GM19455 (cell line): ENCODE measurements at regions not wholly inside any gene's neighbourhood (a gene's known extent, or its start where the extent isn't known, plus 50 kb on each side); places are given as distances from the start of the nearest gene placed in this dataset.

Source experiments
- ATAC-seq: cut with Tn5 transposase; IDR thresholded peaks from one replicate; pipeline ENCODE4 v1.9.1; 2021; ENCODE audit not compliant: unreplicated experiment

DNA sequence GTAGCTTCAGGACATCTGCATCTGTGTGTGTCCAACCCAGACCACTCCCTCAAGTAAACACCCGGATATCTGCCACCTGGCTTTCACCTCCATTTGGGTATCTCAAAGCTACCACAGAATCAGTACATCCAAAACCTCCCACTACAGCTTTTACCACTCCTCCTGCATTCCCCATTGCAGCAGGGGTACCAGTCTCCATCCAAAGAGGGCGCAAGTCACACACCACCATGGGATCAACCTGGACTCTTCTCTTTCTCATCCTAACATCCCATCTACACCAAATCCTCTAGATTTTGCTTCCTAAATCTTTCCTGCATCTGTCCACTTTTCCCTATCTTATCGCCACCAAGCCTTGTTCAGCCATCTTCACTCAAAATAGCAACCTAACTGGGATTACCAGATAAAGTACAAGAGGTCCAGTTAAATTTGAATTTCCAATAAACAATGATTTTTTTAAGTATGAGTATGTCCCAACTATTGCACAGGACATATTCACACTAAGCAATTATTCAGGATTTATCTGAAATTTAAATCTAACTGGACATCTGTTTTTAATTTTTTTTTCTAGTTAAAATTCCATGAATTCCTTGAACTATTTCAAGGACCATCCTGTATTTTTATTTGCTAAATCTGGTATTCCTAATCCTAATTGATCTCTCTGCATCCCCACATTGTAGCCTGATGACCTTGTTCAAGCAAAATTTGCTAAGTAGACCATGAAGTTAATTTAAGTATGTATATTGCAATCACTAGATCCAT is 164.3 kb upstream of the MLN start:
- ATAC-seq = no peak

- ATAC-seq = no peak
Measured at GRCh38 chr6:33967265-33967767, 163.5 kb upstream of the MLN start.

DNA sequence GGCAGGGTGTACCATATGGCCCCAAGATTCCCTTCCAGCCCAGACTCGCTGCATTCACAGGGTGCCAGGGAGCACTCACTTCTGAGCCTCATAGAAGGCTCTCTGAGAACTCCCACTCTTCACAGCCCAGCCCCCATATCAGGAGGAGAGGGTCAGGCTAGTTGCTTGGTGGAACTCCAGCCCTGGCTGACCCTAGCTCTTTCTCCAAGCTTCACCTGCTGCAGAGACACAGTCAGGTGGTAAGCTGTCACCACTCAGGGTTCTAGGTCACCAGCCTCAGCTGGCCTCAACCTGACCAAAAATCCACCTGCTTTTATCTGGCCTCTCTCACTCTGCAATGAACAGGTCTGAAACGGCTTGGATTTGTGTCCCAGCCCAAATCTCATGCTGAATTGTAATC is 162.7 kb upstream of the MLN start:
- ATAC-seq = no peak

- ATAC-seq = no peak
Measured at GRCh38 chr6:33965766-33966165, 162.0 kb upstream of the MLN start.

- no peak for ATAC-seq
Measured at GRCh38 chr6:33964387-33964786, 160.6 kb upstream of the MLN start.

DNA sequence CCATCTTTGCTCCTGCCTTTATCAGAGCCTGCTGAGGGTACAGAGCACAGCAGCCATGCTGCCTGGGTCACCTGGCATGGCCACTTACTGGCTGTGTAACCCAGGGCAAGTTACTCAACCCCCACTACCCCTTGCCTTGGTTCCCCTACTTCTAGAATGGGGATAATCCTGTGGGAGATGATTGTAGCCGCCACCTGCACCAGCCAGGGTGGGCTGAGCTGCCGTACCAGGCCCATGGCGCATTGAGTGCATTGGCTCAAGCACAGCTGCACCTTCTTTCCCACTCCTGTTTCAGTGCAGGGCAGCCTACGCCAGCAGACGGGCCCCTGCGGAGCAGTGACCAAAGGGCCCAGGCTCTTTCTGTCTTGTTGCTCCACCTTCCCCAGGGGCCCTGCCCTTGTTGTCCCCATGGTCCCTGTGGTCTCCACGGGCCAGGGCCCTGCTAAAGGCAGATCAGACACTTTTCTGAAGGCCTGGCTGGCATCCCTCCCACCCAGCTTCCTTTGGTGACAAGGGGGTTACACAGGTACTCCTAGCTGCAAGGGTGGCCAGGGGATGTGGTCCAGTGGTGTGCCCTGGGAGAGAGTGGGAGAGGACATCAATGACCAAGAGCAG is 159.4 kb upstream of the MLN start:
- no peak for ATAC-seq

DNA sequence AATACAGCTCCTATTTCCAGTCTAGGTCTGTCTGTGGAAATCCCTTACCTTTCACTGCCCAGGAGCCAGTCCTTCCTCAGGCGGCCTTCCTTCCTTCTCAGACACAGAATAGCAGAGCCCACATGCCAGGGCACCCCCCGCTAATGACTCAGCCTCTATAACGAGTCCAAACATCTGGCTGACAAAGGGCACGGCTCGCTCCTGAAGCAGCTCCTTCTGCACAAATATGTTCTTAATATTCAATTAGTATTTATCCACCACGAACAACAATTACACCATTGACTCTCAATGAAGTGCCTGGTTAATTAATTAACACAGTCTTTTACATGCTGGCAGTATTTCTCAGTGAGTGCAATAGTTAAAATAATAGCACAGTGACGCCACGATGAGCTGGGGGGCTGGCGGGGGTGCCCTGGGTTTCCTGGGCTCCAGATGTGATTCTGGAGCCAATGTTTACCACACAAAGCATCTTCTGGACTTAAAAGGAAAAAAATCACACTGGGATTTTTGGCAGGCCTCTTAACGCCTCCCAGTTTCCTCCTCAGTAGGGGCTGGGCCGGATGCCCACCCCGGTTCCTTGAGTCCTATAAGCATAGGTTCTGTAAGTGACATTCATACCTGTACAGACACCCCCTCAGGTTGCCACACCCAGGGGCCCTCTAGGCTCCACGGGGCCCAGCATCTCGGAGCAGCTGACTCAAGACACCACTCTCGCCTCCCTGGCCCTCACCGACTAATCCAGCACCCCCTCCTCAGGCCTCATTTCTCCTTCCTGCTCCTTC is 158.6 kb upstream of the MLN start:
- no peak for ATAC-seq

DNA sequence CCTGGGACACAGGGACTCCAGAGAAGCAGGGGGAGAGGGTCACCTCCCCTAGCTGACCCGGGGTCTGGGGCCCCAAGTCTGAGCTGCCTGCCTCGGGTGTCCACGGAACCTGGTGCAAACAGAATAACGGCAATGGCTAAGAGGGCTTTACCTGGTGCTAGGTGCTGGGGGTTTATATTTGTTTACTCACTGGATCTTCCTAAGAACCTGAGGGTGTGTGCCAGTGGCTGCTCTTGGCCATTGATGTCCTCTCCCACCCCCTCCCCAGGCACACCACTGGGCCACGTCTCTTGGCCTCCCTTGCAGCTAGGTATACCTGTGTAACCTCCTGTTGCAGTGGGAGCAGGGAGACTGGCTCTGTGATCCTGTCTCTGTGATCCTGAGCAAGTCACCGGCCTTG is 157.9 kb upstream of the MLN start:
- ATAC-seq = no peak

GRCh38 chr6:33960345-33961313 is 156.8 kb upstream of the MLN start:
- no peak for ATAC-seq

GRCh38 chr6:33959661-33960344 is 156.0 kb upstream of the MLN start:
- no peak for ATAC-seq

DNA sequence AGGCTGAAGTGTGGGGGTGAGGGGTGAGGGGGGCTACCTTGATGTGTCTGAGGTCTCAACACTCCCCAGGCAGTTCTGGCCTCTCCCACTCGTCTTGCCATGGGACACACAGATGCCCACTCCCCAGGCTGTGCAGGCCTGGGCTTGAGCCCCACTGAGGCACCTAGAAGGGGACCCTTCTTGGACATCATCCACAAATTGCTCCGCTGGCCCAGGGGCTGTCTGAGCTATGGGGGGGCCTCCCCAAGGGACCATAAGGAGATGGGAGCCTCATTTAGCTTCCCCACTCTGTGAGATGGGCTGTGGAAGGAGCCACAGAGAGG is 155.5 kb upstream of the MLN start:
- ATAC-seq = no peak

DNA sequence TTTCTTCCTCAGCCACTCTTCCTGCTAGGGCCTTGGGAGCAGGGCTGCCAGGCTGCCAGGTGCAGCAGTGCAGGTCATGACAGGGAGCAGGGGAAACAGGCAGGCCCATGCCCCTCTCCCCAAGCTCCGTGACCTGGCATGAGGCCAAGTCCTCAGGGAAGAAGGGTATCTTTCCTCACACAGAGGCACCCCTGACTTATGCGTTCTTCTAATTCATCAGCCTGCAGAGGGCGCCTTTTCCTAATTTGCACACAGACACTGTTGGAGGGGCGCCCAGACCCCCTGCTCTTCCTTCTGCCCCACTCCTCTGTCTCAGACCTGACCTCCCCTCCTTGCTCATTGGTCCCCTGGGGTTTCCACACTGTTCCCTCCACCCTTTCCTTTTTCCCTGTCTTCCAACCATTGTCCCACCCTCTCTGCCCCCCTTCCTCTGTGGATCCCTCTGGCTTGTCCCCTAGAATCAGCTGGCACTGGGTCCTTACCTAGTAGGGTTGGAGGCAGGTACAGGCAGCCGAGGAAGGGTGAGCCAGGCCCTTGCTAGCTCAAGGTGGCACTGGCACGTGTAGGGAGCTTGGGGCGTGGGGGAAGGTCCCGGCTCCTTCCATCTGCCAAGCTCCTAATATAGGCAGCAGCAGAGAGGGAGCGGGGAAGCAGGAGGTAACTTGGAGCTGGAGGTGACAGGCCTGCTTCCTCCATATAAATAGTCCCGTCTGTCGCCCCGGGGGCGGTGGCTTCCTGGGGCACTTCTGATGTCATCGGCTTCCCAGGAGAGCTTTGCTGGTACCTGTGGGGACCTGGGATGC is 154.9 kb upstream of the MLN start:
- ATAC-seq = no peak

DNA sequence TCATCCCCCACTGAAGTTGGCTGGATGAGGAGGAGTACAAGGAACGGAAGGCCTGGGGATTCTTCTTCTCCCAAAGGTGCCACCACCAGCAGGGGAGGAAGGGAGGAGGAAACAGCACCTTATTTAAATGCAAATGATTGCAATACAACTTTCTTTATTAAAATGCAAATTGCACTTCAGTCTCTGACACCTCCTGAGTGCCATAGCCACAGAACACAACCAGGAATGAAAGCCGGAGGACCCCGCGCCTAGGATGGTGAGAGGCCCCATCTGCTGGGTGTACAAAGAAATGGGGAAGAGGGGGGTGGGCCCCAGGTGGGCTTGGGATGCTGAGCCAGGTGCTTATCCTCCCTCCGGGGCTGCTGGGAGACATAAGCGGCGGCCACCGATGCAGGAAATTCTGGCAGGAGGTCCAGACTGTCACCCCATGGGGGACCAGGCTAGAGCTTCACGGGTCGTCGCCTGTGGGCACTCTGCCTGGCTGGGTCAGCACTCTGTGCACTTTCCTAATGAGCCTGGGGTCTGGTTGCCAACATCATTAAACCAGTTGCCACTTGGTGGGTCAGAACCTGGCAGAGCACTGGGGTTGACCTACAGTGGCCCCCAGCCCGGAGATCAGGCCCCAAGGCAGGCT is 154.2 kb upstream of the MLN start:
- ATAC-seq = no peak

- no peak for ATAC-seq
Measured at GRCh38 chr6:33957131-33957891, 153.5 kb upstream of the MLN start.

GRCh38 chr6:33956206-33956605 is 152.4 kb upstream of the MLN start:
- ATAC-seq = no peak

- no peak for ATAC-seq
Measured at GRCh38 chr6:33955566-33955965, 151.8 kb upstream of the MLN start.

GRCh38 chr6:33954453-33954852 is 150.7 kb upstream of the MLN start:
- no peak for ATAC-seq

DNA sequence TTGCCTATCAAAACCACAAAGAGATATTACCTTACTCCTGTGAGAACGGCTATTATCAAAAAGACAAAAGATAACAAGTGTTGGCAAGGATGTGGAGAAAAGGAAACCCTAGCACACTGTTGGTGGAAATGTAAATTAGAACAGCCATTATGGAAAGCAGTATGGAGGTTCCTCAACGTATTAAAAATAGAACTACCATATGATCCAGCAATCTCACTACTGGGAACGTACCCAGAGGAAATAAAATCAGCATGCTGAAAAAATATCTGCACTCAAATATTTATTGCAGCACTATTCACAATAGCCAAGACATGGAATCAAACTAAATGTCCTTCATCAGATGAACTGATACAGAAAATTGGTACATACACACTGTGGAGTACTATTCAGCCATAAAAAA is 149.4 kb upstream of the MLN start:
- ATAC-seq = no peak
